HUDEP-2 (cell line): ENCODE measurements at regions not wholly inside any gene's neighbourhood (a gene's known extent, or its start where the extent isn't known, plus 50 kb on each side); places are given as distances from the start of the nearest gene placed in this dataset.

Experiments
- DNase-seq, 76 experiments: peaks; one replicate each; lab custom pipeline; 2025; ENCODE audit not compliant: unreplicated experiment in 76 of 76; lab: John Stamatoyannopoulos, UW

- DNase-seq = no peak
Observed at GRCh38 chr16:63372815-63373214, 1336.6 kb upstream of the CDH8 start.

GRCh38 chr16:63372283-63372682, 1336.0 kb upstream of the CDH8 start:
- no peak for DNase-seq

- no peak for DNase-seq
Observed at GRCh38 chr16:63365649-63366304, 1329.5 kb upstream of the CDH8 start.

GRCh38 chr16:63363738-63364137, 1327.5 kb upstream of the CDH8 start:
- no peak for DNase-seq

- peak in 31 of 76 experiments; percentile 1 to 55 (median 26) for DNase-seq
Observed at GRCh38 chr16:63361032-63361624, 1324.9 kb upstream of the CDH8 start.

- DNase-seq = no peak
Observed at GRCh38 chr16:63349961-63350360, 1313.7 kb upstream of the CDH8 start.

- DNase-seq = no peak
Observed at GRCh38 chr16:63346000-63346399, 1309.8 kb upstream of the CDH8 start.

- DNase-seq = no peak
Observed at GRCh38 chr16:63337264-63337663, 1301.0 kb upstream of the CDH8 start.

- no peak for DNase-seq
Observed at GRCh38 chr16:63331111-63331510, 1294.9 kb upstream of the CDH8 start.

- no peak for DNase-seq
Observed at GRCh38 chr16:63326736-63327339, 1290.6 kb upstream of the CDH8 start.

GRCh38 chr16:63323722-63324705, 1287.8 kb upstream of the CDH8 start:
- peak in 4 of 76 experiments; percentile 13 to 36 (median 19) for DNase-seq

- no peak for DNase-seq
Observed at GRCh38 chr16:63323055-63323454, 1286.8 kb upstream of the CDH8 start.

- DNase-seq = no peak
Observed at GRCh38 chr16:63315229-63315628, 1279.0 kb upstream of the CDH8 start.

- DNase-seq = peak in 13 of 76 experiments; percentile 11 to 79 (median 39)
Observed at GRCh38 chr16:63312346-63312745, 1276.1 kb upstream of the CDH8 start.

GRCh38 chr16:63311313-63311712, 1275.1 kb upstream of the CDH8 start:
- DNase-seq = no peak

- no peak for DNase-seq
Observed at GRCh38 chr16:63302811-63303210, 1266.6 kb upstream of the CDH8 start.

GRCh38 chr16:63301349-63301748, 1265.1 kb upstream of the CDH8 start:
- no peak for DNase-seq

GRCh38 chr16:63298993-63299392, 1262.8 kb upstream of the CDH8 start:
- no peak for DNase-seq

GRCh38 chr16:63292036-63292435, 1255.8 kb upstream of the CDH8 start:
- DNase-seq = no peak

- DNase-seq = peak in 27 of 76 experiments; percentile 0 to 62 (median 15)
Observed at GRCh38 chr16:63289834-63290460, 1253.7 kb upstream of the CDH8 start.
